HG02938 (cell line): ENCODE measurements at regions not wholly inside any gene's neighbourhood (a gene's known extent, or its start where the extent isn't known, plus 50 kb on each side); places are given as distances from the start of the nearest gene placed in this dataset.
"Not testable (repeated sequence)": the region's sequence is repeated elsewhere in the genome, so short reads cannot be mapped to it uniquely, and the experiment has no call there.

Source experiments
- ATAC-seq: cut with Tn5 transposase; IDR thresholded peaks from one replicate; pipeline ENCODE4 v1.9.1; 2021; ENCODE audit warnings: mild to moderate bottlenecking, moderate library complexity; ENCODE audit not compliant: unreplicated experiment

DNA sequence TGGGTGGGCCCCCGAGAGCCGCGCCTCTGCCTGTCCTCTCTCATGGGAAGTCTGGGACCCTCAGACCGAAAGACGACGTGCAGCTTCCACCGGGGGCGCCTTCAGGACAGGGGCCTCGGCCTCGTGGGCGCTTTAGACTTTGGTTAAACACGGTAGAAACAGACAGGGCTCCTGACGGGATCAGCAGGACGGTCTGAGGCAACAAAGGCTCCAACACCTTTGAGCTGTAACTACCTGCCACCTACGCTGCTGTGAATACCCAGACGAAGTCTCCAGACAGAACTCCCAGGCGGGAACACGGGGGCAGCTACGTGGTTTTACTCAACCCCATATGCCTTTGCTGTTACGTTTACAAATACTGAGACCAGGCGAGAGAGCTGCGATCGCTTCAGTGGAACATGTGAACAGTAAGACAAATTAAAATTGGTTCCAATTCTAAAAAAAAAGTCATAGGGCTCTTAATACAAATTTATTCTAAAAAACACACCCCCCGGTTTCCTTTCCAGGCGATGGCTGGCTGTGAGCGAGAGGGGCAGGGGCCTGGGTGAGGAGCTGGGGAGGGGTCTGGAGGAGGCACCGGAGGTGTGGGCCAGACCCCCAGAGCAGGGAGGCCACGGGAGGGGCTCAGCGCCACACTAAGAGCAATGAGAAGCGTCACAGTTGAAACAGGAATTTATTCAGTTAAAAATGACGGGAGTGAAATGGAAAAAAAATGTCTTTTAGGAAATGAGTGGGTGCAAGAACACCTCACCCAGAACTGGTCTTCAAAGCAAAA, 453.2 kb downstream of the QKI start:
- no peak for ATAC-seq

DNA sequence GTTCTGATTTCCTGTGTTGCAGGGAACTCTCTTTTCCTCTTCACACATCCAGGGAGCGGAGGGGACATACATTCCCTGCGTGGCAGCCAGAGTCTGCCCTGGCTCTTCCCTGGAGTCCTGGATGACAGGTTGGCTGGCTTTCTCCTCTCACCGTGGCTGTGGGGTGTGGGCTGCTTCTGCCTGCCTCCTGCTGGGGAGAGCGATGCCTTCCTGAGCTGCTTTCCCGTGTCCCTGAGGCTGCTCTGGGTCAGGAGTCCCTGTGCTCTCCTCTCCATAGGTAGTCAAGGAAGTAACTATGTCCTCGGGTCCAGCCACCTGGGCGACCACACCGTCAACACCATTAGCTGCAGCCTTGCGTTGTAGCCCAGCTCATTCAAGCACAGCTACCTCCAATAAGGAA, 451.7 kb downstream of the QKI start:
- no peak for ATAC-seq

DNA sequence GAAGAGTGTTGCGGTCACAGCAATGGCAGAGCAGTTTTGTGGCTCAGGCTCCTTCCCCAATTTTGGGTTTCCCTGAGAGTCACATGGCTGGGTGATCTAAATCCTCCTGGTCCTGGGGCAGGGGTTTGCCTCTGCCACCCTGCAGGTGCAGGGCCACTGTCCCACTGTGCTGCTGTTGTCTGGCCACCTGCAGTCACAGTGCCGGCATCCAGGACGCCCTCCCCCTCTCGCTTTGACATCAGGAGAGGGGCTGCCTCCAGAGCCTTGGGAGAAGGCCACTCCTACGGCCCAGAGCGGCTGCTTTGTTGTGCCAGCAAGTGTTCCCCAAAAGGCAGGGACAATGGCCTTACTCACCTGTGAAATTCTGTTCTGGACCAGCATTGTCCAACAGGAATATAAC, 449.0 kb downstream of the QKI start:
- no peak for ATAC-seq

DNA sequence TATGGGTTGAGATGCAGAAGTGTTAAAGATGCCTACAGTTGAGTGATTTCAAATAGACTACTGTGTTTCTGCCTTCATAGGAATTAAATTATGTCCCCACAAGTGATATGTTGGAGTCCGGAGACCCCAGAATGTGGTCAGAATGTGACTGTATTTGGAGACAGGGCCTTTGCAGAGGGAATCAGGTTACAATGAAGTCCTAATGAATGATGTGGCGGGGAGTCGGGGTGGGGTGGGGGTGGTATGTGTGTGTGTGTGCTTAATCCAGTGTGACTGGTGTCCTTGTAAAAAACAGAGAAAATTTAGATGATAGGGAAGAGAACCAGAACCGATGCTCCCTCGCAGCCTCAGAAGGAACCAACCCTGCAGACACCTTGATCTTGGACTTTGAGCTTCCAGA, 448.2 kb downstream of the QKI start:
- no peak for ATAC-seq

DNA sequence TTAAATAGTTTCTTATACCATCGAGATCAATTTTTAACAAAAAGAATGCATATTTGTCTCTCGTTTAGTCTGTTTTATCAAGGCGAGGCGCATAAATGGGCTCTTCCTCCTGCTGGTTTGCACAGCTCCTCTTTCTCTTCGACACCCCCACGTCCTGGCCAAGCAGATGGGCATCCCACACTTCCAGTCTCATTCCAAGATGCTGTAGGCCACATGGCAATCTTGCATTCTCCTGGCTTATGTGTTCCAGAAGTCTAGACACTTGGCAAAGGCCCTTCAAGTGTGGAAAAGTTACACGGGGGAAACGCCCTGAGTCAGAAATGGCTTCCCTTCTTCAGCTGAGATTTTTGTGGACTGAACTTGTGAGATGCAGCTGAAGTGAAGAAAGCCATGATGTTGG, 447.1 kb downstream of the QKI start:
- ATAC-seq = no peak

DNA sequence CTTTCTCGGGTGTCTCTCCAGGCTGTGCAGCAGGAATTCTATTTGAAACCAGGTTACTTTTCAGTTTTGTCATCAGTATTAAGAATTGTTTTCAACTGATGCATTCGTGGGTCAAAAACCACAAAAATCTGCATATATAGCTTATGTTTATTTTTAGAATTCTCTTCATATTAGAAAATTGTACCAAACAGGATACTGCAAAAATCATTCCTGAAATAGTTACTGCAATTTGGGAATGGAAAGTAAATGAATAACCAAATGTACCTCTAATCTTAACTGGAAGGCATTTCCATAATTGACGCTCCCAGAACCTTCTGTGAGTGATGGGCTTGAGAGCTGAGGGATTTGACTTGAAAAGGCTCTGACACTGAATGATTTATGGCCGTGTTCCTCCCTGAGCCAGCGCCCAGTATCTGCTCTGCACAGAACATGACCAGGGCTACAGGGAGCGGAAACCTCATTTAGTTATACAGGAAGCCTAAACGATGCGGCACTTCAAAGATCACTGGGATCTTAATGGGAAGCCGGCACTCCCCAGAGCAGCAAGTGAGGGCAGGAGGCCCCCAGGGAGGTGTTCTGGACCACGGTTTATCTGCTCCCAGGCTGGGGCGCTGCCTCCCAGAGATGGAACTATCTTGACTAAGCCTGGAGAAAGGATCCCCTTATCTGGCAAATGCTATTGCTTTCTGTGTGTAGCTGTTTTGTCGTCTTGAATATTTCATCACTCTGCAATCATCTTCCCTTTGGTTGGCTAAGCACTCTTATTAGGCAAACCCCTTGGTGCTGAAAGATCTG, 446.0 kb downstream of the QKI start:
- no peak for ATAC-seq

DNA sequence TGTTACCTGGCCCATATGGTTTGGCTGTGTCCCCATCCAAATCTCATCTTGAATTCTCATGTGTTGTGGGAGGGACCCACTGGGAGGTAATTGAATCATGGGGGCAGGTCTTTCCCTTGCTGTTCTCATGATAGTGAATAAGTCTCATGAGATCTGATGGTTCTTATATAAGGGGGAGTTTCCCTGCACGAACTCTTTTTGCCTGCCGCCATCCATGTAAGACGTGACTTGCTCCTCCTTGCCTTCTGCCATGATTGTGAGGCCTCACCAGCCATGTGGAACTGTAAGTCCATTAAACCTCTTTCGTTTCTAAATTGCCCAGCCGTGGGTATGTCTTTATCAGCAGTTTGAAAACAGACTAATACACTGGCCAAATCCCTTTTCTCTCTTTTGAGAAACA, 444.4 kb downstream of the QKI start:
- ATAC-seq = not testable (repeated sequence)

DNA sequence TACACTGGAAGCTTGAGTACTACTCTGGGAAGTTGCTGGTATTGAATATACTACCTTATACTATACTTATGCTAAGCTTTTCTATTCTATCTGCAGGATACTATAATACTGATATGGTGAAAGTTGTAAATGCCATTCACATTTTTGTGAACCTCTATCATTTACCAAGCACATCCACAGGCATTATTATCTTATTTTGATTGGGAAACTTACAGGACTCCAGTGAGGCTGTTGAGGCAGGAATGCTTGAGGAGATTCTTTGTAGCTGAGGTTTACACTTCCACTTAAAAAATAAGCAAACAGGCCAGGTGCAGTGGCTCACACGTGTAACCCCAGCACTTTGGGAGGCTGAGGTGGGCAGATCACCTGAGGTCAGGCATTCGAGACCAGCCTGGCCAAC, 442.9 kb downstream of the QKI start:
- no peak for ATAC-seq

DNA sequence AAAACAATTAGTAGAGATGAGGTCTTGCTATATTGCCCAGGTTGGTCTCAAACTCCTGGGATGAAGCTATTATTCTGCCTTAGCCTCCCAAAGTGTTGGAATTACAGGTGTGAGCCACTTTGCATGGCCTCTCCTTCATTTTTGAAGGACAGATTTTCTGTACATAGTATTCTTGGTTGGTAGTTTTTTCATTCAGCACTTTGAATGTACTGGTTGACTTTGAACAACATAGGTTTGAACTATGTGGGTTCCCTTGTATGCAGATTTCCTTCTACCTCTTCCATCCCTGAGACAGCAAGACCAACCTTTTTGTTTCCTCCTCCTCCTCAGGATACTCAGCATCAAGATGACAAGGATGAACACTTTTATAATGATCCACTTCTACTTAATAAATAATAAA, 436.4 kb downstream of the QKI start:
- no peak for ATAC-seq

DNA sequence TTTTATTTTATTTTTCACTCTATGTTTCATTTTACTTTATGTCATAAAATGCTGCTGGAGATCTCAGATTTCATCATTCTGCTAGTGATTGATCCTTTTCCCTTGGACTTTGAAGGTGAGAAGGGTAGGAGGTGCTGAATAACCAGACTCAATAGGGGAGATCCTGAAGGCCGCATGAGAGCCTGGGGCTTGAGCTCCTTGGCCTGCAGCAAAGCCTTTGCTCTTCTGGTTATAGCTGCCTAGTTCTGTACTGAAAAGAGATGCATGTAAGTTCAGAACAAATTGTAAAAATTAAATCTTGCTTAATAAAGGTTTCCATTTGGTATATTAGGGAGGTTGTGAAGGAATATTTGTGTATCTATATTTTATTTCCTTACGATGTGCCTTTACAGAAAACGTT, 430.2 kb downstream of the QKI start:
- ATAC-seq = no peak

DNA sequence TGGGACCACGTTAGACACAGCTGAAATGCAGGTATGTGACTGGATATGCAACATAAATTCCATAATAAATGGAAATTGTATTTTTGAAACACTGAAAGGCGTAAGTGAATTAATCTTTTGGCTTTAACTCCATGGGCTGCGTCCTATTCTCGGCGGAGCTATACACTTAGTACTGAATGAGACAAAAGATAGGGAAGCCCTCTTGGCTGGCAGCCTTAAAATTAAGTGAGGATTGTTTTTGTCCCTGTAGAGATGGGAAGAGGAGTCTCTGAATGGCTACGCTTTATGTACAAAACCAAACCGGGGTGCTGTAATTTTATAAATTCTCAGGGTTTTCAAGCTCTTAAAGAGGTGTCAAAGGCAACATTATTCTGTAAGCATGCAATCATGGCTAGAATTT, 429.8 kb downstream of the QKI start:
- ATAC-seq = no peak

DNA sequence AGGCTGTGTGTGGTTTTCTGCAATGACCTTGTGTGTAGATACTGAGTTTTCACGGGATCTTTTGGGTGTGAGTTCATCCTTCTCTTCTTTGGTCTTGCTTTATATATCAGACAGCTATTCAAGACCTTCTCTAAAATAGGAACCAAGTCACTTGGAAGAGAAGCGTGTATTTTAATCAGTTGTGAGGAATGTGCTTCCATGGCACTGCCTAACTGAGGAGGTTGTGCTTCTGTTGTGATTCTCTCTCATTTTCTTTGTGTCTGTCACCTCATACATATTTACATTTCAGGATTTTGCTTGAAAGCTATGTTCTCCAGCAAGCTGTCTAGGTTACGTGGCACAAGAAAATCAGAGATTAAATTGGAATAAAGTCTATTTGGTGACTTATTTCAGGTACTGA, 428.7 kb downstream of the QKI start:
- ATAC-seq = no peak

DNA sequence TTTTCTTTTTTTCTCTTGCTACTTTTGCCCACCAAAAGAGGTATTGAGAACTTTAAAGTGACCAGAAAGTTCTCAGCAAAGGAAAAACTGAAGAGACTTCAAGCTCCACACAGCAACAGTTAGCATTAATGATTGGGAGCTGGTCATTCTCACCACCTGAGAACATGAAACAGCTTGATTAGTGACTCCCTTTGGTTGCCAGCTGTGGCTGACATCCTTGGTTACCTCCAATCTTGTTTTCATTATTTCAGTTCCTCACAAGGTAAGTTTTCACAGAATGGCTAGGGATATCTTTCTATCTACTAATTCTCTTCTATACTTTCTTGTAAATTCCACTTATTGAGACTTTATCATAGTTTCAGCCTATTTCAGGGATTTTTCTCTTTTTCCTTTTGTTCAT, 427.9 kb downstream of the QKI start:
- ATAC-seq = peak; percentile 69

DNA sequence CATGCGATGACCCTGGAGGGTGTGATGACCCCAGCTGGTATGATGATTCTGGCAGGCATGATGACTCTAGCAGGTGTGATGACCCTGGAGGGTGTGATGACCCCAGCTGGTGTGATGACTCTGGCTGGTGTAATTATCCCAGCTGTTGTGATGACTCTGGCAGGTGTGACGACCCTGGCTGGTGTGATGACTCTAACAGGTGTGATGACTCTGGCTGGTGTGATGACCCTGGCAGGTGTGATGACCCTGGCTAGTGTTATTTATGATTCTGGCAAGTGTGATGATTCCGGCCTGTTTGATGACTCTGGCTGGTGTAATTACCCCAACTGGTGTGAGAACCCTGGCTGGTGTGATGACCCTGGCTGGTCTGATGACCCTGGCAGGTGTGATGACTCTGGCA, 427.2 kb downstream of the QKI start:
- no peak for ATAC-seq

DNA sequence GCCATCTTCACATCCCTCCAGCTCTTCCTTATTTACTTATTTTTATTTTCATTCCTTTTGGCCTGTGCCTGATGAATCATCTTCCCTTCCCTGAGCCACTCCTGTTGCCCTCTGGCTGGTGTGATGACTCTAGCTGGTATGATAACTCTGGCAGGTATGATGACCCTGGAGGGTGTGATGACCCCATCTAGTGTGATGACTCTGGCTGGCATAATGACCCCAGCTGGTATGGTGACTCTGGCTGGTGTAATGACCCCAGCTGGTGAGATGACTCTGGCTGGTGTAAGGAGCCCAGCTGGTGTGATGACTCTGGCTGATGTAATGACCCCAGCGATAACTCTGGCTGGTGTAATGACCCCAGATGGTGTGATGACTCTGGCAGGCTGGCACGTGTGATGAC, 426.8 kb downstream of the QKI start:
- ATAC-seq = no peak

DNA sequence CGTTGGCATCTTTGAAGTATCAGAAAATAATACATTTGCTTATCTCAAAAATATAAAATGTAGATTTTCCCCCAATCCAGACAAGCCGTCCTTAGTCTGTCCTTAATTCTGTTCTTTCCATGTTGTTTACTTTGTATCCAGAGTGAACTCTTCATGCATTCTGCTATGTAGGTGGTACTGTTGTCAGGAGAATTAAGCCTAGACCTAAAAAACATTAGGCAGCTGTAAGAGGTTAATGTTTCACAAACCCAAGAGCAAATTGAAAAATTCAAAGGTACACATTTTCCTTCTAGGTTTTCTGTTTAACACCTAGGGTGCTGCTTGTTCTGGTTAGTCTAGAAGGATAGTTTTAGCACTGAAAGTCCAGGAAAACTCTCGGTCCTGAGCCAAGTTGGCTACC, 426.4 kb downstream of the QKI start:
- no peak for ATAC-seq

DNA sequence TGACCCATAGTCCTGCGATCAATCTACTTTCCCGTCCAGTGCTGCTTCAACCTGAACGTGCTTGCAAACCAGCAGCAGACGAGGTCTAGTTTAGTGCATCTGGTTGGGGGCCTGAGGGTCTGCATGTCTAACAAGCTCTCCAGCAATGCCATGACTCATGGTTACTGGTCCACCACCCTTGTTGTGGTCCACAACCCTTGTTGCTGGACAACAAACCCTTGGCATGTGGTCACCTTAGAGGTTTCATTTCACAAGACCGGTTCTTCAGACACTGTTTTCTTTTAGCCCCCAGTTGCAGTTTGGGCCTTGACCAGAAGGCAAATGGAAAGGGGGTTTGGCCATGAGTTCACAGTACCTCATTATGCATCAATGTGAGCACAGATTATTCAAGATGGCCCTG, 424.8 kb downstream of the QKI start:
- ATAC-seq = no peak

DNA sequence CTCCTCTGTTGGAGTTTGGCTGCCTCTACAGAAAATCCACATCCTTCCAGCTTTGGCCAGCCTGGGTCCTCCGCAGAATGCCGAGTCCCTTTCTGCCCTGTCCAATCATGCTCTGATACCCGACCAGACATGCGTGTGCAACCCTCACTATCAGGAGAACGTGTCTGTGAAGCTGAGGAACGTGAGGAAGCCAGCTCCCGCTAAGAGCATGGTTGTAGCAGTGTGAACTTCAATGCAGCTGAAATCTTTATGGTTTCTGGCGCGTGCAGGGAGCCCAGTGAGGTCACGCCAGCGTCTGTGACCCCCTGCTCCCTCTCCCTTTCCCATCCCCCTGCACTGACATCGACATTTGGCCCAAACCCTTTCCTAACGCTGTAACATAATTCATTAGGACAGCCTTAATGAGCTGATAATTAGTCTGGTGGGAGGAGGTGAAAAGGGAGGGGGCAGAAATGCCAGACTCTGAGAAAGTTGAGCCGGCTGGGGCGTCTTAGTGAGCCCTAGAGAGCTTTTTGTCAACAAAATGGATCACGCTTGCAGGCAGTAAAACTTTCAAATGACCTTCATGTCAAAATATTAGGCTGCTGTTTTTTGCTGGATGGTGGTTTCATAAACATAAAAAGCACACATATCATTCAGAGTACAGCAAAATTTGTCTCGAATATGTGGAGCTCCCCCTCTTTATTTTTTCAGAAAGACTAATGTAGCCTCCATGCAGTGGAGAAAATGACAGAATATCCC, 423.3 kb downstream of the QKI start:
- no peak for ATAC-seq

DNA sequence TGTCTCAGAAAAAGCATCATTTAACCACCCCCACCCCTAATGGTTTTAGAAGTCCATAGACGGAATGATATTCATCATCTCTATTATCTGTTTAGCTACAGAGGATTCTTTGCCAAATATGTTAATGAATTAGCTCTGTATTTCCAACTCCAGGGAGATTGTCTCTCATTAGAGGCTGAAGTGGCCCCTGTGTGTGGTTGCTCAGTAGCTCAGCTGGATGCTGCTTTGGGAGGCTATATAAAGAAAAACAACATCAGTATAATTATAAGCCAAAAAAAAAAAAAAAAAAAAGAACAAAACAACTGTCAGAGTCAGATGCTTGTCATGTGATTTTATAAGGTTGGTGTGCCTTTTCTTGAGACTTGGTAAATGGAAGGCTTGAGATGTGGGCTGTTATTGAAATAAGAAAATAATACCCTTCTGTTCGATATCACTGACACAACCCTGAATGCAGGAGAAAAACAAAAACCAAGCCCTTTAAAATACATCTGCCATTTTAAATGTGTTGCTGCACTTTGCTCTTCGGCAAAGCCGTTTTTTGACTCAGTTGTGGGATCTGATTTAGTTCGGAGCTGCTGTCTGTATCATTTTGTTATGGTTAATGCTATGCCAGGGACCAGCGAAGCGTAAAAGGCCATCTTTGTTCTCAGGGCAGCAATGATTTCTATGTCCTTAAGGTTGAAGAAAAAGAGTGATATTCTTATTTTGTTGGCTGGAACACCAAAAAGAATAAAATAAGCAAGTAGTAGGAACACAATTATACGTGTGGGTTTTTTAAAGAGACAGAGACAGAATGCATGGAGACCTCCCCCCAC, 422.6 kb downstream of the QKI start:
- no peak for ATAC-seq

DNA sequence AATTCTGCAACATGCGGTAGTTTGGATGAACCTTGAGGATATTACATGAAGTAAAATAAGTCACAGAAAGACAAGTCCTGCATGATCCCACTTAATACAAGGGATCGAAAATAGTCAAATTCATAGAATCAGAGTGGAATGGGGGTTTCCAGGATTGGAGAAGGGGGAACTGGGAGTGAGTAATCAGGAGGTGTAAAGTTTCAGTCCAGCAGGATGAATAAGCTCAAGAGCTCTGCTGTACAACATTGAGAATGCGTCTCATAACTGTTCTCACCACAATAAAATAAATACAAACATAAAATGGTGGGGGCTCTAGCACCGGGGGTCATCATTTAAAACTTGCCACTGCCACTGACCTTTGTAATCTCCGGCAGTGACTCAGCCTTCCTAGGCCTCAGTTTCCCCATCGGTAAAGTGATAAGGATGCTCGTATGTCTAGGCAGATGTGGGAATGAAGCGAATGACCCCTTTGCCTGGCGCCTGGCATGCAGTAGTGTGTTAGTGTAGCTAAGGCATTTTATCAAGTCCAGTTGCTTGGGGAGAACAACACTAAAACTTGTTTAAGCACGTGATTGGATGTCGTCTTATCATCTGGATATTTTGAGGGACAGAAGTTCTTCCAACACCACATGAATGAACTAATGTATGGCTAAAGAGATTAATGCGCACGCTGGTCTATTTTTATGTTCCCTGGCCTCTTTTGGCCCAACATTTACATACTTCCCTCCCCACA, 421.1 kb downstream of the QKI start:
- no peak for ATAC-seq
